ENCODE measurements at regions not wholly inside any gene's neighbourhood (a gene's known extent, or its start where the extent isn't known, plus 50 kb on each side); places are given as distances from the start of the nearest gene placed in this dataset.
A peak's percentile ranks its signal among the peaks of the same experiment; 100 is the strongest.
"Not testable (repeated sequence)": the region's sequence is repeated elsewhere in the genome, so short reads cannot be mapped to it uniquely, and the experiment has no call there.

DNA sequence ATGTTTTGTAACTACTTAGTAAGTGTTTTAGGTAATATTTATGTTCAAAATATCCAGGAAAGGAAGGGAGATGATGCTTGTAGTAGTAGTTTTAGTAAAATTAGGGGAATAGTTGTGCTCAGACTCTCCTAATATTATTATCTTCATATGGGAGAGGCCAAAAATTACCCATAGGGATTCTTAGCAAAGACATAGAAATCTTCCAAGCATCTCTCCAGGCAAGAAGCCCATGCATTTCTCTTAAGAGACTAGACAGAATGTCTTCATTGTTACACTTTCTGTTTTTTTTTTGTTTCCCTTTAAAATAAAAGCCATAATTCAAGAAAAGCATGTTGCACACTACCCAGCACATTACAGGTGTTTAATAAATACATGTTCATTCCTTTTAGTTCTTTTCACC is 180.6 kb downstream of the CYB561 start:
- DNase-seq, result no peak

DNA sequence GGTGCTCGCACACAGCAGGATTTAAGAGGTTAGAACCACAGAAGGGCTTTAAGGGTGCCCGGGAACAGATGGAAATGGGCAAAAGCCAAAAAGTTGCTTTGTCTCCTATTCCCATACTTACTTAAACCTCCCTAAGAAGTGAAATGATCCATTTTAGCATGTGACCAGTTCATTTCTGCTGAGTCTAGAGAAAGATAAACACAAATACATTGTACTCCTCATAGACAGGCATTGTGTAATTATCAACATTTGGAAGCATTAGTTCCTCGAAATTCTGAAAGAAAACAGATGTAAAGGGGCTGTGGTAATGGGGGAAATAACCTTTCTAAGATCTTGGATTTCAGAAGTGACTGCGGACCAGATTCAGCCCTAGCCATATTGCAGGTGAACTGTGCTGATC is 178.3 kb downstream of the CYB561 start:
- DNase-seq, result no peak

DNA sequence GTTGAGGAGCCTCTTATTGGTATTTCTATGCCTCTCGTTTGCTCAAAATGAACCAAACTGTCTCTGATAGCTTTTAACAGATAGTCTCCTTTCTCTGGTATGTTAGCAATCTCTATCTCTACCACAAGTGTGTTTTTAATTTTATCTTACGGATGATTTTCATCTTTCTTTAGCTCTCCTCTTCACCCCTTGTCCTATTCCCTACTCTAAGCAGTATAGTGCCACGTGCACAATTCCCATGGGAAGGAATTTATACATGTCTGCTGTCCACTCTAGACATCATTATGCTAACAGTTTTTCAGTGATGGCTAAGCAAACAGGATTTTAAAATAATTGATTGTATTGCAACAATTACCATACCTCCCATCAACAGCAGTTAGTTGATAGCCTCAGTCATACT is 177.3 kb downstream of the CYB561 start:
- DNase-seq, result peak in 1 of 3 experiments; percentile 50

DNA sequence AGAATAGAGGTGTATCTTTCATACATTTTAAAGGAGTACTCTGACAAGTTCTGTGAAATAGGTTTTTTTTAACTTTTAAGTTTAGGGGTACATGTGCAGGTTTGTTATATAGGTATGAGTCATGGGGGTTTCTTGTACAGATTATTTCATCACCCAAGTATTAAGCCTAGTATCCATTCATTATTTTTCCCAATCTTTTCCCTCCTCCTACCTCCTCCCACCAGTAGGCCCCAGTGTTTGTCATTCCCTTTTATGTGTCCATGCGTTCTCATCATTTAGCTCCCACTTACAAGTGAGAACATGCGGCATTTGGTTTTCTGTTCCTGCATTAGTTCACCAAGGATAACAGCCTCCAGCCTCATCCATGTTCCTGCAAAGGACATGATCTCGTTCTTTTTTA is 175.5 kb downstream of the CYB561 start:
- no peak for DNase-seq

DNA sequence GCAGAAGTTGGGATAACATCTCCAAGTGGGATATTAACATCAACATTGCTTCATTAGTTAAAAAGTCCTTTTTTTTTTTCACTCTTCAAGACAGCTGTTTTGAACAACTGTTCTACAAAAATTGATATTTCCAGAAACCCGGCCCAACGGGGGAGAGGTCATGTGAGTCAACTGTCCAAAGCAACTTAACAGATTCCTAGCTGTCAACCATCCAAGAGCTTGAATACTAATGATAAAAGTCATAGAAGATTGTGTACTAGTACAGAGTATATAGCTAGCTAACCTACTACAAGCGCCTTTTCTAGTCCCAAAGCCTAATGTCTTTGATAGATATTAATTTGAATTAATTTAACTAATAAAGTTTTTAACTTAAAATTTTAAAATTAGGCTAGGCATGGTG is 172.0 kb downstream of the CYB561 start:
- no peak for DNase-seq

DNA sequence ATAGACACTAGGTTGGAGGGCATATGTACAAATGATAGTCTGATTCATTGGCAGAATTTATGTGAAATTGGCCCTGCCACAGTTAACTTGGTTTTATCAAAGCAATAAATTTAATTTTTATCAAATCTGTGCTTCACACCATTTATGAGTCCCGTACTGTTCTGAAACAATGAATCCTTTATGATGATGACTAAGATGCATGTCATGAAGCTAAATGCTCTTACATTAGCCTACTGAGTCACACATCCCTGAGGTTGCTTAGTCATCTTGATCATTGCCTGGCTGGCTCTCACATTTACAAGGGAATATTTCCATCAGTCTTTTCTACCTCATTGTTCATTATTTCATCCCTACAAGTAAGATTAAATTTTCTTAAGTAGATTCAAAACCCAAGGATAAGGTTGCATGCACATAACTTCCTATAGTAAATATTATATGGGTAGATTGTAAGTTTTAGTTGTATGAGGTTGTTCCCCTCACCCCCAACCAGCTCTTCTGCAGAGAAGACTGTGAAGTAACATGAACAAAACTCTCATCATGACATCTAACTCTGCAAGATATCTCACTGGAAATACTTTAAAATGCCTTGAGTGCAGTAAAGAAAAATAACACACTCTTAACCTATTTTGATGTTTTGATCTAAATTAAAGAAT is 170.7 kb downstream of the CYB561 start:
- DNase-seq, result no peak

DNA sequence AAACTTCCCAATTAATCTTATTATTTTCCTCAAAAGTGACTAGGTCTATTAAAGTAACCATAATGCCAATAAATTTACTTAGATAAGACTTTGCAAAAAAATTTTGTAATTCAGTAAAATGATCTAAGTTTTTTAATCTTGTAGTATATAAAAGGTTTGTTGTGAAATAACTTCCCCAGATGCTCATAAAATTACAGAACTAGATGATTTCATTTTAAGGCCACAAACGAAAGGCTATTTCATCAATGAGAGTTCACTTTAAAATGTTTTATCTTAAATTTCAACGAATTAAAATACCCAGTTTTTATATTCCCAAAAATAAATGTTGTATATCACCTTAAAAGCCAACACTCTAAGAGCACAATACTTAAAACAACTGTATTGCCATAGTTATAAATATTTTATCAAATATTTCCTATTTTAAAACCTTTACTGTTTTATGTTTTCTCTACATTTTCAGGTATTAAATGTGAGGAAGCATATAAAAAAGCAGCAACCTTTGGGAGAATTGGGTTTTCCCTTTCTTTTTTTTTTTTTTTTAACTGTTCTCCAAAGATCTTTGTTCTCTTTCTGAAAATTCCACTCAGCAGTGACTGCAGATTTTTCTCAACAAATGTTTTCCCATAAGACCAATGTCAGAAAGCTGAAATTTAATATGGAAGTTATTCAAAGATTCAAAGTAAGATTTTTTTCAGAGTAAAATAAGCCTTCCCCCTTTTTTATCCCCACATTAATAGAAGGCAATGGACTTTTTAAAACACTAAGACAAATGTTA is 169.9 kb downstream of the CYB561 start:
- no peak for DNase-seq

DNA sequence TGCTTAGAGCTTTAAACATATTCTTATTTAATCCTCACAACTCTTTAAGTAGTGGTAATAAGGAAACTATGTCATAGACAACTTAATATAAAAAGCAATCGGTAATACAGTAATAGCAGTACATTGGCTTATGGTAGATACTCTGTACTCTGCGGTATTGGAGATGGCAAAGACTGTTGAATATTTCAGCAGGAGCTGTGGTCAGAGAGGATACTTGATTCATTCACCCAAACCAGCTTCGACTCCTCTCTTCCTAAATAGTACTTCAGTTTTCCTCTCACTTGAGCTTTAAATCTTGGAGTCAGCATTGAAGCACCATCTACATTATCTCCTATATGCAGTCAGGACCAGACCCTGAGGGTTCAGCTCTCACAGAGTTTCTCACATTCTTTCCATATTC is 169.3 kb downstream of the CYB561 start:
- DNase-seq, result no peak

DNA sequence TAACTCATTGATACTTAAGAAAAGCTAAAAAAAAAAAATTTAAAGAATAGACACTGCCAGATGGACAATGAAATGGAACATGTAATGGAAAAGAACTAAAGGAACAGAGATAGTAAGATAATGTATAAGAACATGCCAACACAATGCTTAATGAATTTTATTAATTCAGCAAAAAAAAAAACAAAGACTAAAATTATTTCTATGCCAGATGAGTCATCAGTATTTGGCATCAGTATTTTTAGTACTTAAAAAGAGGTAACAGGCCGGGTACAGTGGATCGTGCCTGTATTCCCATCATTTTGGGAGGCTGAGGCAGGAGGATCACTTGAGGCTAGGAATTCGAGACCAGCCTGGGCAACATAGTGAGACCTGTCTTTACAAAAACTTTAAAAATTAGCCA is 168.5 kb downstream of the CYB561 start:
- no peak for DNase-seq

DNA sequence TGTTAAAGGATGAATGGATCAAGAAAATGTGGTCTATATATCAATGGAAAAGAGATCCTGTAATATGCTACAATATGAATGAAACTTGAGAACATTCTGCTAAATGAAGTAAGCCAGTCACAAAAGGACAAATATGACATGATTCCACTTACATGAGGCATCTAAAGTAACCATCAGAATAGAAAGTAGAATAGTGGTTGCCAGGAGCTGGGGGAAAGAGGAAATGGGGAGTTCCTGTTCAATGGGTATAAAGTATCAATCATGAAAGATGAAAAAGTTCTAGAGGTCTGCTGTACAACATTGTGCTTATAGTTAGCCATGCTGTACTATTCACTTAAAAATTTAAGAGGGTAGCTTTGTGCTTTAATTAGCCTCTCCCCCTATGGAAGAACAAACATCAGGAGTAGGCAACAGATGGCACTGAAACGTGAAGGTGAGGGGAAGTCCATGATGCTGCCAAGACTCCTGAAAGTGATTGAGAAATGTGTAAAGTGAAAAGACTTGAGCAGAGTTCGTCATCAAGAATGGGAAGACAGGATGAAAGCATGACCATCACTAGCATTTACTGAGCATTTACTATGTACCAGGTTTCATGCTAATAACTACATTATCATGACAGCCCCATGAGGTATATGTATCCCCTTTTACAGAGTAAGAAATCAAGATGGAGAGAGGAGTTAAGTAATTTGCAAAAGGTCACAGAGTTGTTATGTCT is 167.2 kb downstream of the CYB561 start:
- DNase-seq, result no peak

DNA sequence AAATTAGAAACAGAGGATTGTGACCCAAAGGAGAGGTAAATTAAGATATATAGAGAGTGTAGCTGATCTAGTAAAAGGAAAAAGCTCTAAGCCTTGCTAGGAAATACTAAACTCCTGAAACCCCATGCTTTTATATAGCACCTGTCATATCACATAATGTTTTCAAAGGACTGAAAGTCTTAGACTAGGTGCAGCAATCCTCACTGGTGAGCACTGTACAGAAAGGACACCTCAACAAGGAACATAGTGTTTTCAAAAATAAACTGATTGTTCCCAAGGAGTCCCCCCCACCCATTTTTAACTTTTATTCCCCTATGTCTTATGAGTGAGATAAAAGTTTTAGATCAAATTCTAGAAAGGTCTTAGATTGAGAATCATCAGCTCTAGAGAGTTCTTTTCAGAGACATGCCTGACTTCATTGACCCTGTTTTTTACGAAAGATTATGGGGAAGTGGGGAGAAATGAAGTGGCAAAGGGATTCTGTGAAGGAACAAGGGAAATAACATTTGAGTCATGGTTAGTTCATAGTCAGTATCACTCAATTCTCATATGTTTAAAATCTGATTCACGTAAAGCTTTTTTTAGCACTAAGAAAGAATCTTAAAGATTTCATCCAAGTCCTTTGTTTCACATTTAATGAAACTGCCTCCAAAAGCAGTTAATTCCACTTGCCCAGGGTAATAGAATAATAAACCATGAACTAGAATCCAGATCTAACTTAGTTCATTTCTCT is 166.4 kb downstream of the CYB561 start:
- no peak for DNase-seq

DNA sequence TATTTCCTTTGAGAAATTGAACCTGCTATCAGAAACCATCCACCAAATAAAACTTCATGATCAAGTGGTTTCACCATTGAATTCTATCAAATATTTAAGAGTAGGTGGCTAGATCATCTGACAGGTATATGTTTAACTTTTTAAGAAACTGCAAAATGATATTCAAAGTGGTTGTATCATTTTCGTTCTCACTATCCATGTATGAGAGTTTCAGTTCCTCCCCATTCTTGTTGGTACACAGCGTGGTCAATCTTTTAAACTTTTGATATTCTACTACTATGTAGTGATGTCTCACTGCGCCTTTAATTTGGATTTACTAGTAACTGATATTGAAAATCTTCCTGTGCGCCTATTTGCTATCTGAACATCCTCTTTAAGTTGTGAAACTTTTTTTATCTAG is 163.7 kb downstream of the CYB561 start:
- DNase-seq, result no peak

DNA sequence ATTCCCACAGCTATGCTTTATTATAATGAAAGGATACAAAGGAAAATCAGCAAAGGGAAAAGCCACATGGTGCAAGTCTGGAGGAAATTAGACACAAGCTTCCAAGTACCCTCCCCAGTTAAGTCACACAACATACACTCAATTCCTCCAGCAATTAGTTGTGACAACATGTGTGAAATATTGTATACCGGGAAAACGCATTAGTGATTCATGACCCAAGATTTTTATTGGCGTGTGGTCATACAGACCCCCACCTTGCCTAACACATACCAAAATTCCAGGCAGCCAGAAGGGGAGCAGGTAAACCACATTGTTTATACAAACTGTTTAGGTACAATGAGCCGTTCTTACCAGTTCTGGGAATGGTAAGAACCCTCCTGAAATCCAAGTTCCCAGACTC is 160.6 kb downstream of the CYB561 start:
- DNase-seq, result no peak

DNA sequence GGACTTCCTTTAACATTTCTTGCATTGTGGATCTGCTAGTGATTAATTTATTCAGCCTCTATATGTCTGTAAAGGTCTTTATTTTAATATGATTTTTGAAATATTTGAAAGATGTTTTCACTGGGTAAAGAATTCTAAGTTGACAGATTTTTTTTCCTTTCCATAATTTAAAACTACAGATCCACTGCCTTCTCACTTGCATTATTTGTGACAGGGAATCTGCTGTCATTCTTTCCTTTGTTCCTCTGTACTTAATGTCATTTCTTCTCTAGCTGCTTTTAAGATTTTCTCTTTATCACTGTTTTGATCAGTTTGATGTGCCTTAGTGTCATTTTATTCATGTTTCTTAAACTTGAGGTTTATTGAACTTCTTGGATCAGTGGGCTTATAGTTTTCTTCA is 159.9 kb downstream of the CYB561 start:
- DNase-seq, result no peak

DNA sequence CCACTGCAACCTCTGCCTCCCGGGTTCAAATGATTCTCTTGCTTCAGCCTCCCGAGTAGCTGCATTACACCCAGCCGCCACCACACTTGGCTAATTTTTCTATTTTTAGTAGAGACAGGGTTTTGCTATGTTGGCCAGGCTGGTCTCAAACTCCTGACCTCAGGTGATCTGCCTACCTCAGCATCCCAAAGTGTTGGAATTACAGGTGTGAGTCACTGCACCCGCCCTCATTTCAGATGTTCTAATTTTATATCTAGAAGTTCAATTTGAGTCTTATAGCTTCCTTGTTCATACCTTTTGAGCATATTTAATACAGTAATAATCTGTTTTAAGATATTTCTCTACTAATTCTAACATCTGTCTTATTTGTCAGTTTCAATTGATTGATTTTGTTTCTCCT is 159.1 kb downstream of the CYB561 start:
- not testable (repeated sequence) for DNase-seq

DNA sequence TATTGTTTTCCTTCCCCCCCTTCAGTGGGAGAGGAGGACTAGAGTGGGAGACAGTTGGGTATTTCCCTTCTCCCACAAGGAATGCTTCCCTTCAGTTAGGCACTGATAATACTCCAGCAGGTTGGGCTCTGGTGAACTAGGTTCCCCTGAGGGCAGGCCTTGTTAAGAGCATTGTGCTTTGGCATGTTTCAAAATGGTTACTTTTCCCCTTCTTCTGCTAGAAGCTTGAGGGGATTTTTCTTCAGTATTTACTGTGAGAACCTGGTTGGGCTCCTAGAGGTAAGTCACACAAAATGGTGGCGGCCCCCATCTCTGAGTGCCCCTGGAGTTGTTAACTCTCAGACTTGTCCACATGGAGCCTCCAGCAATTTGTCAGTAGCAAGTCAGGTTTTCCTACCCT is 156.2 kb downstream of the CYB561 start:
- no peak for DNase-seq

DNA sequence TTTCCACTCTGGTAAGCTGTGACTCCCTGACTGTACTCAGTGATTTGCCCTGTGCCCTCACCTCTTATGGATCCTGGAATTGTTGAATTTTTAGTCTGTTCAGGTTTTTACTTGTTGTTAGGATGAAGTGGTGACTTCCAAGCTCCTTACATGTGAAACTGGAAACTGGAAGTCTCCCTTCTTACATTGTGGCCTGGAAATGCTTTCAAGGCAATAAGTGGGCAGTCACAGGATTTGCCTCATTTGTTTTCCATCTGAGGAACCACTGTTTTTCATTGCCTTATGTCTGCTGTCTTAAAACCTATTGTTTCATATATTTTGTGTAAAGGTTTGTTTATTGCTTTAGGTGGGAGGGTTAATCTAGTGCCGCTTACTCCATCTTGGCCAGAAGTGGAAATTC is 155.8 kb downstream of the CYB561 start:
- no peak for DNase-seq

DNA sequence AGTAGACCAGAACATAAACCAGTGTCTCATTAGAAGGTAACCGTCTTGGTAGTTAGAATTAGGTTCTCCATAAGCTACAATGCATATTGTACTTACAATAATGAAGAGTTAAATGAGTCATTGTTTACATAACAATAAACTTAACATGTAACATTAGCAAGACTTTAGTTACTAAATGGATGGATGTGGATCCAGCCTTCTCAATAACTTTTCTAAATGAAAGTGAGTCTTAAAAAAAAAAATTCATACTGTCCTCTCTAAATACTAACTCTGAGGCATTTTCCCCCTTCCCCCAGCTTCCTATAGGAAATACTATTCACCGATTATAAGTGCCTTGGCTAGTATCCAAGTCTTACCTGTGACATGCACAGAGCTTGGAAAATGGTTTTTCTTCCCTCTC is 155.3 kb downstream of the CYB561 start:
- DNase-seq, result peak in 1 of 3 experiments; percentile 48

DNA sequence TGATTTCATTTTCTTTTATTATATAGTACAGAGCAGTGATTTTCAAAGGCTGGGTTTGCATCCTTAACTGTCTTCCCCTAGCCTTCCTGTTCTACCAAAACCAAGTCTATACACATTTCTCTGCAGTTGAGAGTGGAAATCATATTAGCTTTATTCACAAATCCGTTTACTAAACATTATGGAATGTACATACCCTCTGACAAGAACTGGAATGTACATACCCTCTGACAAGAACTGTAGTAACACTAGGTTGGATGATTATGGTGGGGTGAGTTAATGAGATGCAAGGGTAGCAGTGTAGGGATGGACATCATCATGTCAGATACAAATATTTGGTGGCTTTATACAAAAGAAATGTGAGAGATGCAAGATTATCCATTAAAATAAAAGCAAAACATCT is 154.8 kb downstream of the CYB561 start:
- no peak for DNase-seq

DNA sequence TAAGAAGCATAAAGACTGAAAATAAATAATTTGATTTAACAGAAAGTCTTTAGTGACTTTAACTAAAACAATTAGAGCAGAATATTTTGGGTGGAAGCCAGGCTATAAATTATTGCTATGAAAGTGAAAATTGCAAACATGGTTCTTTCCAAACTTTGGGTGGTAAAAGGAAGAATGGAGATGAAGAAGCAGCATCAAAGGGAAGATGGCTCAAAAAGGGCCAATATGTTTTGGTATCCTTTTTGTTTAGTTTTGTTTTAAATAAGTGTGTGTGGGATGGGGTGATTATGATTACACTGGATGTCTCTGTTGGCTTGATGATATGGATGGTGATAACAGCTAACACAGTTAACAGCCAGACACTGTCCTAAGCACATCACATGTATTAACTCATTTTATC is 153.7 kb downstream of the CYB561 start:
- no peak for DNase-seq

DNA sequence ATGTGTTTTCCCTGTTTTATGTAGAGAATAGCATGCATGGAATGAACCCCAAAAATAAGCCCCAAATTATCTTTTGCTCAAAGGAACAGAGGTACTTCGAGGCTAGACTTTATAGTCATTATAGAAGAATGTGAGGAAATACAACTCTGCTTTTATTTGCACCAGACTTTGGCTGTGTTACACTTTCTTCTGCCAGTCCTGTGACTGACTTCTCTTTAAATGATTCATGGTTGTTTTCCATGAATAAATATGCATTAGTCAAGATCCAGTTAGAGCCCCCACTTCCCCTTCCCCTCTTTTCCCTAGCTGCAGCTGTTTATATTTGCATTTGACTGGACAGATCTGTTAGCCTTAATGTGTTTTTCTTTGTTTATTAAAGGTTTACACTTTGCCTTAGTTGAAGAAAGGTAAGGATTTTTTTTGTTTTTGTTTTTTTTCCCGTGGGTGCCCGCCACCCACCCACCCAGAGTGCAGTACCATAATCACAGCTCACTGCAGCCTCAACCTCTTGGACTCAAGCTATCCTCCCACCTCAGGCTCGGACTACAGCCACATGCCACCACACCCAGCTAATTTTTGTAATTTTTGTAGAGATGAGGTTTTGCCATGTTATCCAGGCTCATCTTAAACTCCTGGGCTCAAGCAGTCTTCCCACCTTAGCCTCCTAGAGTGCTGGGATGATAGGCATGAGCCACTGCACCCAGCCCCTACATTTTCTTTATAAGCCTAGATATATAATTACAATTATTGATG is 152.6 kb downstream of the CYB561 start:
- no peak for DNase-seq

DNA sequence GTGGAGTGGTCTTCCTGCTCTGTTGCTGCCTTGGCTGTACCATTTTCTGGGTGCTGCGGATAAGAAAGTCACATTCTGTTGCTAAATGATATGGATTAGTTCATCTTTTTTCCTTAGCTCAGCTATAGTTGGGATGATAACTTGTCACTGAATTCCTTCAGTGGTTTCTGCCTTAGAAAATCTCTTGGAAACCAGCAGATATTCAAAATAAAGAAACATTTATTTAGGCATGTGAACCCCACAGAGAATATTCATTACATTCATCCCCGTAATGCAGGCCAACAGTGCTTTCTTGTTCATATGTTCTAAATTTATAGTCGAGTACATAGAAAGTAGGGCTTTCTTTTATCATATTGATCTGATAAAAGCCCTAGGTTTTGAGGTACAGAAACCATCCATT is 151.3 kb downstream of the CYB561 start:
- no peak for DNase-seq

DNA sequence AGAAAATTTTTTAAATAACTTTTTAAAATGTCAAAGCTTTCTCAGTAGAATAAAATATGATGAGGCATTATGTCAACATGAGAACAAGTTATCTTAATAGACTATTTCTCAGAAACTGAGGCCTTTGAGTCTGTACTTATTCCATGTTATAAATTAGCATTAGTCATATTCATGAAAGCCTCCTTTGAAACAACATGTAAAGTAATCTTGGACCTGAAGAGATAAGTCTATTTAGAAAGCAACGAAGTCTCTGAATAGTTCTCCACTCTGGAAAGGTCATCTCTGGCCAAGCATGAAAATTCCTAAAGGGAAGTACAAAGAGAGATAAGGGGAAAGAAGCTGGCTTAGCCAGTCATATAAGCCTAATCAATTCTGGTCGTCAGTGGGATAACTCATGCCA is 150.8 kb downstream of the CYB561 start:
- no peak for DNase-seq

Measured in NCI-H1417 (cell line).